SH-SY5Y (cell line): ENCODE measurements at regions not wholly inside any gene's neighbourhood (a gene's known extent, or its start where the extent isn't known, plus 50 kb on each side); places are given as distances from the start of the nearest gene placed in this dataset.

Experiments used
- GATA2 ChIP-seq: IDR thresholded peaks from 2 replicates; pipeline ENCODE4 v1.6.1; 2011; ENCODE audit warnings: mild to moderate bottlenecking, low read depth, low read length
- GATA3 ChIP-seq: IDR thresholded peaks from 2 replicates; pipeline ENCODE4 v1.6.1; 2011; ENCODE audit warnings: low read depth, mild to moderate bottlenecking, low read length, moderate library complexity

GRCh38 chr2:49640630-49641029 is 486.3 kb upstream of the FSHR start:
- TF ChIP-seq GATA2 (no peak), GATA3 (no peak)

DNA sequence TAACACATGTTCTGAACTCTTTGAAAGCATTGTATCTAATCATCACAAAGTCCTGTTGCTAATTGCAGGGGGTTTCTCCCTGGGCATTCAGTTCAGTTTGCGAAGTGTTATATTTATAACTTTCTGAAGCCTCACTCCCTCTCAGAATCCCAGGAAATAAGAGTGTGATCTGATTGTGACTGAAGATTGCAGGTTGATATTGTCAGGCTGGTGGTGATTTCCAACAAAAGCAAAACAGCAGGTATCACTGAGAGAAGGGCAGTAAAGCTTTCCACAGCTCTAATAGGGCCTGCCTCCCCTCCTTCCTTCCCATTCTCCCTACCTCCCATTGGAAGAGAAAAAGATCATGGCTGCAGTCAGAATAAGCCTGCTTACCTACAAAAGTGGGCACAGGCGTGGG is 466.7 kb upstream of the FSHR start:
- no peak for TF ChIP-seq GATA2
- no peak for TF ChIP-seq GATA3

DNA sequence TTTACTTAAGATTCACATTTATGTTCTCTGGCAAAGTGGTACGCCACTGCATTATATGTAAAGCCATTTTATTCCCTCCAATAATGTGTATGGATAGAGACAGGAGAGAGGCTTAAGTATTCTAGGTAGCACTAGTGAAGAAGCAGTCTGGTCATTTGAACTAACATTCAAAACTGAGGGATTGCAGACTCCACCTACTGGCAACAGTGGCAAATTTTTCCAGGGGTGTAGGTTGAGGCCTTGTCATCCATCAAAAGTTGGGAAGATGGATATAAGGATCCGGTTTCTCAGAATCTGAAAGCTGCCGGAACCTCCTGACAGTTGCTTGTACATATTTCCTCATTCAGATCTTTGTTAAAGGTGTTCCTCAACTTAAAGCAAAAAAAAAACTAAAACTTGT is 465.5 kb upstream of the FSHR start:
- TF ChIP-seq GATA3 (no peak), GATA2 (no peak)

DNA sequence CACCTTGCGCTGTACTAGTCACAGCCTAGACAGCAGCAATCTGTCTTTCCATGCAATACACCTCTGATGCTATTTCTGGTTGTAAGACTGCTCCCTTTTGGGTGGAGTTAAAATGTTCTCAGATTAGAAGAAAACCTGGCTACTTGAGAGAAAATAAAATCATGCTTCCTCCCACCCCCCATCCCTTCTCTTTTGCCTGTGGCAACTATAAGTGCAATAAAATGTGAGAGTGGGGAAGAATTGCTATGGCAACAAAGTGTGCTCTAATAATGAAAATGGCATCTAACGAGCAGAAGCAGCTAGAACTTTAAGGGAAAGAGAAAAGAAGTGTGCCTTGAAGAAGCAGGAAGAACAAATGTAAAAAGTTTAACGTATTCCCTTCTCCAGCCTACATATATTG is 464.2 kb upstream of the FSHR start:
- TF ChIP-seq GATA2 (no peak), GATA3 (no peak)

DNA sequence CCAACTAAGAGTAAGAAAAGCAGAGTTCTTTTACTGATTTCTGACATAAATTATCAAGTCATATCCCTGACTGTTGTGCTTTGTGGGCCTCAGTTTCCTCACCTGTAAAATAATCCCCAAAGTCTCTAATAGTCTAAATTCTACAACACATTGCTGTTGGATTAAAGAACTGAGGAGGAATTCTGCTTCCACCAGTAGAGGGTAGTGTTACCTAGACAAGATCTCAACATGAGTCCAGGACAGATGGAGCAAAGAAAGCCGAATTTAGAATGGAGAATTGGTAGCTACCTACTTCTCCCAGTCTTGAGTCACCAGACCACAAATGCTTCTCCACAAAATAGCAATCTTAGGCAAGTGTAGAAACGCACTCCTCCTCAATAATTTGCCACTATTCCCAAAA is 462.5 kb upstream of the FSHR start:
- TF ChIP-seq GATA2 (no peak), GATA3 (no peak)

DNA sequence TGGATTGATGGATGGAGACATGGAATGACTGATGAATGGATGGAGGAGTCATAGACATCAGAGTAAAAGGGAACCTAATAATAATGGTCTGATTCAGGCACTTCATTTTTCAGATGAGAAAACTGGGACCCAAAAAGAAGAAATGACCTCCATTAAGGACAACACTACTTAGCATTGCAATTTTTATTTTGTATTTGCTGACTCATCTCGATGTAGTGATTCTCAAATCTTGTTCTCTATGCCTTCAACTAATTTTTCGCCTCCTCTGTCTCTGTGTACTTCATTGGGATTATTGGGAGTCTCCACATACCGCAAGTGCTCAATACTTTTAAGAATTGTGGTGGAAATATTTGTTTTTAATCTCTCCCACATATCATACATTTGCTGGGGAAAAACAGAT is 446.2 kb upstream of the FSHR start:
- TF ChIP-seq GATA3 (no peak), GATA2 (no peak)

DNA sequence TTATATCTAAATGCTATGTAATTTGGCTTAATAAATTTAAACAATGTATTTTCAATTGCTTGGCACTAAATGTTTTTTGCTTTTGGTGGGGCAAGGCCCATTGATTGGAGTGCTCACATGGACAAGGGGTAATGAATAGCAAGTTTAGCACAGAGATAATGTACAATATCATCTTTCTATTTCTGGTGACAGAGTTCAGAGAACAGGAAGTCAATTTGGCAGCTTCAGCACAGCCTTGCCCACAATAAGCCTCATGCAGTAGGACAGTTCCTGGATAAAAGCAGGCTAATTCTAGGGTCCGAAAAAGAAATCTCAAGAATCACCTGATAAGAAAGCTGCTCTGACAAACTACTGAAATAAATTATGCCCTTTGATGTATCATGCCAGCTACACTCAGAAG is 443.9 kb upstream of the FSHR start:
- TF ChIP-seq GATA2, result no peak
- TF ChIP-seq GATA3, result no peak

GRCh38 chr2:49585921-49586320 is 431.6 kb upstream of the FSHR start:
- TF ChIP-seq GATA3, result no peak
- no peak for TF ChIP-seq GATA2

DNA sequence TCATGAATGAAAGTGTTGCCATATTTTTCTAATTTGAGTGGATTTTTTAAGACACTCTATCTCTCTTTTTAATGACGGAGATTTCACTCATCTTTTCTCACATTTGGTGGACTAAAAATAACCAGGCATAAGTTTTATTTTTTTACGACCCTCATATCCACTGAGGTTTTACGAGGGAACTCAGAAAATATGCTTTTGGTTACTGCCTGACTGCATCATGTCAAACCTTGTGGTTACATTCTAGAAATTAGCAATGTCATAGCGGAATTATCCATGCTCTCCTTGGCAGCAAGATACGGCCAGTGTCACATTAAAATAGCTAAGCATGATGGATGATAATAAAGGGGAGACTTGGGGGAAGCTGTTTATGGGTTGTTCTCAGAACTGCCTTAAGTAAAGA is 428.6 kb upstream of the FSHR start:
- TF ChIP-seq GATA2 (no peak), GATA3 (no peak)

DNA sequence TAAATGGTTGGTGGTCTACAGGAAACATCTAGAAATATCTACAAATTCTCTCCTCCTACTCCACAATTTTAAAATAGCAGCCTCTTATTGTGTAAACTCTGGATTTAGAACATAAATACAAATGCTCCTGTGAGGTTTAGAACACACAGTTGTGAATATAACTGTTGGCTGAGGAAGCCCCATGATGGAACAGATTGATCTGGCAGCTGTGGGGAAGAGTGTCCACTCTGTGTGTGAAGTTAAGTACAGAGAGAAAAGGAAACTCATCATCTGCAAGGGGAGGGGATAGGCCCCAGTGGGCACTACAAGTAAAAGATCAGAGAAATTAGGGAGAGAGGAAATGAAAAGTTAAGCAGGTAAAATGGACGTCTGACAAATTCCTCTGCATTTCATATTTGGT is 422.7 kb upstream of the FSHR start:
- TF ChIP-seq GATA2, result no peak
- TF ChIP-seq GATA3, result no peak

GRCh38 chr2:49569176-49569575 is 414.9 kb upstream of the FSHR start:
- no peak for TF ChIP-seq GATA2
- TF ChIP-seq GATA3, result no peak

DNA sequence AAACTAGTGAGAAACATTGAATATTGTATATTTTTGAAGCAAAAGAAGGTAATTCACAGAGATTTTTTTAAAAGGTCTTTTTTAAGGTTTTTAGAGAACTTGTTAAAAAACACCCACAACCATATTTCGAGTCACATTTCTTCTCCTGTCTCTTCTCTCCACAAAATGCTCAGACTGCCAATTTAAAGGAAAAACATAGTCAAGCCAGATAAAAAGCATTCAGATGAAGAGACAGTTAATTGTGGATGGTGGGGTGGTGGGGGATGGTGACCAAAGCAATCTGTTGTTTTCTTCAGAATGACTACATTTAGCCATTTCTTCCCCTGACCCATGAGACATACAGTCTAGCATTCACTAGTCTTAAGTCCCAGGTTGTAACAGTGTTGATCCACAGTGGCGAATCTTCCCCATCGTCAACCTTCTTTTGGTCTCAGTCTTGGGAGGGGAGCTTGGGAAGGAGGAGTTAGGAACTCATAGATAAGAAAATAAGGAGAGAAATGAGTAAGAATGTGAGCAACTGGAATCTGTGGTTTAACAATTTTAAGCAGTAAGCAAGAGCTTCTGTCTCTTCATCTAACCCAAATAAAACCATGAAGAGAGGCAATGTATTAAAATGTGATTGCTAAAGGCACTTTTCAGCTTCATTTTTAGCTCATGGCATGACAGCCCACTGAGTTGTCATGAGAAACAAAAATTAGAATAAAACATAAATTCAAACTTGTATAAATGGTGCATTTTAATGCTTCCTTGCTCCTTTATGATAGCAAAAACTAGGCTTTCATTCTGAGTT is 413.7 kb upstream of the FSHR start:
- TF ChIP-seq GATA2, result no peak
- TF ChIP-seq GATA3, result no peak

- TF ChIP-seq GATA2 (no peak), GATA3 (no peak)
Measured at GRCh38 chr2:49567021-49567420, 412.7 kb upstream of the FSHR start.

DNA sequence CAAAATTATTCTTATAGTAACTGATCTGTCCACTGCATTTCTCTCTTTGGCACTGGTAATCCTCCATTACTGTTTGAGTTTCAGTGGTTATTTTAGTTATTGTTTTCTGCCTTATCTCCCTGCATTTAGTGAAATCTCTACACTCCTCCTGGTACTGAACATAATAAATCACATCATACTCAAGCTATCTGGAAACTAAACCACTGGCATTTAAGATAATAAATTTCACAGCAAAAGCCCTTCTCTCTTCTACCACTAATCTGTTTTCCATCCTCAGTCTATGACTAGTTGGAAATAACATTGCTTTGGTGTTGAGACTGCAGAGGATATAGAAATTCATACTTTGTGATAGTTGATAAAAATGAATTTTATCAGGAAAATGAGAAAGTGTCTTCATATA is 399.3 kb upstream of the FSHR start:
- TF ChIP-seq GATA3 (no peak), GATA2 (no peak)

GRCh38 chr2:49532702-49533101 is 378.4 kb upstream of the FSHR start:
- TF ChIP-seq GATA3 (no peak), GATA2 (no peak)

- TF ChIP-seq GATA2 (peak; percentile 91), GATA3 (peak; percentile 96)
Measured at GRCh38 chr2:49515996-49516782, 361.9 kb upstream of the FSHR start.
